GM23338 (cell line): ENCODE measurements at regions not wholly inside any gene's neighbourhood (a gene's known extent, or its start where the extent isn't known, plus 50 kb on each side); places are given as distances from the start of the nearest gene placed in this dataset.

Experiments used
- ATAC-seq: fragments of 200-7000 bp; cut with Tn5 transposase; 3 replicates; pipeline ENCODE4 v1.9.1; 2020
- DNase-seq: peaks from one replicate; pipeline ENCODE4 v3.0.0-alpha.2; 2015; ENCODE audit warnings: low spot score
- H2AFZ ChIP-seq: fragments of 200-600 bp; sonication (generic); 2 replicates; pipeline ENCODE4 v1.8.0; 2016; ENCODE audit warnings: antibody characterized with exemption, mild to moderate bottlenecking, moderate library complexity
- H3F3A ChIP-seq: fragments of 200-600 bp; sonication (generic); replicated peaks from 2 replicates; pipeline ENCODE4 v1.8.0; 2017; ENCODE audit warnings: antibody characterized with exemption, mixed run types, low read depth
- H3K27ac ChIP-seq: fragments of 200-600 bp; sonication (generic); 2 replicates; pipeline ENCODE4 v1.6.1; 2016; ENCODE audit warnings: low read depth
- H3K27me3 ChIP-seq: fragments of 200-600 bp; sonication (generic); 2 replicates; pipeline ENCODE4 v1.8.0; 2016; ENCODE audit warnings: mild to moderate bottlenecking, mixed run types, moderate library complexity; ENCODE audit not compliant: insufficient read depth
- H3K36me3 ChIP-seq: fragments of 200-600 bp; sonication (generic); 2 replicates; pipeline ENCODE4 v1.8.0; 2016; ENCODE audit warnings: mild to moderate bottlenecking; ENCODE audit not compliant: insufficient read depth
- H3K4me1 ChIP-seq: fragments of 200-600 bp; sonication (generic); 2 replicates; pipeline ENCODE4 v1.8.0; 2016; ENCODE audit warnings: mild to moderate bottlenecking, moderate library complexity; ENCODE audit not compliant: insufficient read depth
- H3K4me2 ChIP-seq: fragments of 200-600 bp; sonication (generic); 2 replicates; pipeline ENCODE4 v1.7.1; 2017; ENCODE audit warnings: mixed run types
- H3K4me3 ChIP-seq: fragments of 200-600 bp; sonication (generic); 2 replicates; pipeline ENCODE4 v1.6.1; 2016; ENCODE audit warnings: mixed run types
- H3K79me2 ChIP-seq: fragments of 200-600 bp; sonication (generic); replicated peaks from 2 replicates; pipeline ENCODE4 v1.8.0; 2017; ENCODE audit warnings: mild to moderate bottlenecking; ENCODE audit not compliant: insufficient read depth
- H3K9me2 ChIP-seq: fragments of 200-600 bp; sonication (generic); 2 replicates; pipeline ENCODE4 v1.8.0; 2017; ENCODE audit not compliant: insufficient read depth
- H4K20me1 ChIP-seq: fragments of 200-600 bp; sonication (generic); replicated peaks from 2 replicates; pipeline ENCODE4 v1.8.0; 2017; ENCODE audit warnings: mild to moderate bottlenecking; ENCODE audit not compliant: insufficient read depth
- H3K27ac Mint-ChIP-seq: 2 replicates; pipeline ENCODE4 v1.8.0; 2020; ENCODE audit warnings: inconsistent platforms, mild to moderate bottlenecking, moderate library complexity, mixed read lengths
- H3K27me3 Mint-ChIP-seq: 3 replicates; pipeline ENCODE4 v1.8.0; 2022; ENCODE audit warnings: low read depth, mild to moderate bottlenecking, moderate library complexity, mixed read lengths, inconsistent platforms; ENCODE audit not compliant: insufficient read depth, poor library complexity
- H3K36me3 Mint-ChIP-seq: 3 replicates; pipeline ENCODE4 v1.8.0; 2021; ENCODE audit warnings: low read depth, mild to moderate bottlenecking, inconsistent platforms, moderate library complexity, mixed read lengths
- H3K4me1 Mint-ChIP-seq: 3 replicates; pipeline ENCODE4 v1.8.0; 2020; ENCODE audit warnings: mild to moderate bottlenecking, inconsistent platforms, mixed read lengths
- H3K4me3 Mint-ChIP-seq: 3 replicates; pipeline ENCODE4 v1.8.0; 2021; ENCODE audit warnings: moderate library complexity, mild to moderate bottlenecking, inconsistent platforms, mixed read lengths
- H3K9me3 Mint-ChIP-seq: 3 replicates; pipeline ENCODE4 v1.8.0; 2020; ENCODE audit warnings: moderate library complexity, mild to moderate bottlenecking, inconsistent platforms, mixed read lengths
- CREB1 ChIP-seq: fragments of 250-450 bp; sonication (Bioruptor Pico); IDR thresholded peaks from 2 replicates; pipeline ENCODE4 v1.5.0; 2020; ENCODE audit warnings: low read depth, mild to moderate bottlenecking, moderate library complexity
- EZH2 ChIP-seq: fragments of 200-600 bp; sonication (generic); IDR thresholded peaks from one replicate; pipeline ENCODE4 v1.8.0; 2017; ENCODE audit warnings: antibody characterized with exemption, mild to moderate bottlenecking, low read depth; ENCODE audit not compliant: unreplicated experiment
- EZH2phosphoT487 ChIP-seq: fragments of 200-600 bp; sonication (generic); IDR thresholded peaks from one replicate; pipeline ENCODE4 v1.8.1; 2018; ENCODE audit warnings: antibody characterized with exemption; ENCODE audit not compliant: unreplicated experiment
- JUNB ChIP-seq: IDR thresholded peaks from one replicate; pipeline ENCODE4 v1.6.1; 2016; ENCODE audit warnings: antibody characterized with exemption; ENCODE audit not compliant: unreplicated experiment
- NANOG ChIP-seq: IDR thresholded peaks from 2 replicates; pipeline ENCODE4 v1.6.1; 2016; ENCODE audit warnings: antibody characterized with exemption, borderline replicate concordance
- POLR2AphosphoS5 ChIP-seq: IDR thresholded peaks from 2 replicates; pipeline ENCODE4 v1.6.1; 2016; ENCODE audit warnings: antibody characterized with exemption, low read depth
- STAT1 ChIP-seq: IDR thresholded peaks from one replicate; pipeline ENCODE4 v1.6.1; 2016; ENCODE audit warnings: antibody characterized with exemption; ENCODE audit not compliant: unreplicated experiment
- ZNF114 ChIP-seq: fragments of 250-450 bp; sonication (Bioruptor Pico); IDR thresholded peaks from 2 replicates; pipeline ENCODE4 v1.5.0; 2020; ENCODE audit warnings: mild to moderate bottlenecking, moderate library complexity
- ZNF331 ChIP-seq: fragments of 250-450 bp; sonication (Bioruptor Pico); IDR thresholded peaks from 2 replicates; pipeline ENCODE4 v1.5.0; 2020; ENCODE audit warnings: low read depth, mild to moderate bottlenecking, moderate library complexity
- TF ChIP-seq, protein P1 (sequence below): IDR thresholded peaks from one replicate; pipeline ENCODE4 v1.6.1; 2018; ENCODE audit warnings: antibody characterized with exemption; ENCODE audit not compliant: unreplicated experiment
- TF ChIP-seq, protein P2 (sequence below), 2 experiments: fragments of 200-600 bp in 1 of 2; sonication (generic) in 1 of 2; conservative IDR thresholded peaks; 2 replicates each; pipeline versions ENCODE4 v1.5.1 to v1.6.1; 2016 to 2017; ENCODE audit warnings: antibody characterized with exemption in 2 of 2, low read depth in 2 of 2, mild to moderate bottlenecking in 2 of 2, moderate library complexity in 1 of 2
- TF ChIP-seq, protein P3 (sequence below): IDR thresholded peaks from 2 replicates; pipeline ENCODE4 v1.6.1; 2016; ENCODE audit warnings: antibody characterized with exemption
- TF ChIP-seq, protein P4 (sequence below): fragments of 250-450 bp; sonication (Bioruptor Pico); IDR thresholded peaks from 2 replicates; pipeline ENCODE4 v1.5.0; 2020; ENCODE audit warnings: mild to moderate bottlenecking, moderate library complexity

GRCh38 chr7:91527460-91527859 lies 263.2 kb downstream of the FZD1 start:
- H3K9me3 Mint-ChIP-seq: peaks cover 16% of the 10 kb centered on the region; the same call in 2 of the 3 replicates
- Histone ChIP-seq H3K36me3 (no peaks in the 10 kb centered on the region), H2AFZ (no peak overlapping the region), H3K27ac (no peak overlapping the region), H3F3A (no peaks in the 10 kb centered on the region), H3K4me3 (no peak overlapping the region), H3K4me1 (no peaks in the 10 kb centered on the region), H3K9me2 (peaks cover 12% of the 10 kb centered on the region; the same call in 1 of the 2 replicates), H3K4me2 (no peak overlapping the region), H3K27me3 (no peaks in the 10 kb centered on the region), H3K79me2 (no peaks in the 10 kb centered on the region), H4K20me1 (no peaks in the 10 kb centered on the region)
- peaks cover 3% of the 10 kb centered on the region for H3K27me3 Mint-ChIP-seq
- no peak for TF ChIP-seq JUNB
- TF ChIP-seq EZH2: no peak
- no peak for TF ChIP-seq ZNF331 (CRISPR knock-in tag)
- TF ChIP-seq NANOG: no peak
- no peak for TF ChIP-seq STAT1
- TF ChIP-seq, protein P1, sequence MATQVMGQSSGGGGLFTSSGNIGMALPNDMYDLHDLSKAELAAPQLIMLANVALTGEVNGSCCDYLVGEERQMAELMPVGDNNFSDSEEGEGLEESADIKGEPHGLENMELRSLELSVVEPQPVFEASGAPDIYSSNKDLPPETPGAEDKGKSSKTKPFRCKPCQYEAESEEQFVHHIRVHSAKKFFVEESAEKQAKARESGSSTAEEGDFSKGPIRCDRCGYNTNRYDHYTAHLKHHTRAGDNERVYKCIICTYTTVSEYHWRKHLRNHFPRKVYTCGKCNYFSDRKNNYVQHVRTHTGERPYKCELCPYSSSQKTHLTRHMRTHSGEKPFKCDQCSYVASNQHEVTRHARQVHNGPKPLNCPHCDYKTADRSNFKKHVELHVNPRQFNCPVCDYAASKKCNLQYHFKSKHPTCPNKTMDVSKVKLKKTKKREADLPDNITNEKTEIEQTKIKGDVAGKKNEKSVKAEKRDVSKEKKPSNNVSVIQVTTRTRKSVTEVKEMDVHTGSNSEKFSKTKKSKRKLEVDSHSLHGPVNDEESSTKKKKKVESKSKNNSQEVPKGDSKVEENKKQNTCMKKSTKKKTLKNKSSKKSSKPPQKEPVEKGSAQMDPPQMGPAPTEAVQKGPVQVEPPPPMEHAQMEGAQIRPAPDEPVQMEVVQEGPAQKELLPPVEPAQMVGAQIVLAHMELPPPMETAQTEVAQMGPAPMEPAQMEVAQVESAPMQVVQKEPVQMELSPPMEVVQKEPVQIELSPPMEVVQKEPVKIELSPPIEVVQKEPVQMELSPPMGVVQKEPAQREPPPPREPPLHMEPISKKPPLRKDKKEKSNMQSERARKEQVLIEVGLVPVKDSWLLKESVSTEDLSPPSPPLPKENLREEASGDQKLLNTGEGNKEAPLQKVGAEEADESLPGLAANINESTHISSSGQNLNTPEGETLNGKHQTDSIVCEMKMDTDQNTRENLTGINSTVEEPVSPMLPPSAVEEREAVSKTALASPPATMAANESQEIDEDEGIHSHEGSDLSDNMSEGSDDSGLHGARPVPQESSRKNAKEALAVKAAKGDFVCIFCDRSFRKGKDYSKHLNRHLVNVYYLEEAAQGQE: no peak
- TF ChIP-seq POLR2AphosphoS5: no peak
- TF ChIP-seq ZNF114 (CRISPR knock-in tag): no peak
- TF ChIP-seq, protein P2, sequence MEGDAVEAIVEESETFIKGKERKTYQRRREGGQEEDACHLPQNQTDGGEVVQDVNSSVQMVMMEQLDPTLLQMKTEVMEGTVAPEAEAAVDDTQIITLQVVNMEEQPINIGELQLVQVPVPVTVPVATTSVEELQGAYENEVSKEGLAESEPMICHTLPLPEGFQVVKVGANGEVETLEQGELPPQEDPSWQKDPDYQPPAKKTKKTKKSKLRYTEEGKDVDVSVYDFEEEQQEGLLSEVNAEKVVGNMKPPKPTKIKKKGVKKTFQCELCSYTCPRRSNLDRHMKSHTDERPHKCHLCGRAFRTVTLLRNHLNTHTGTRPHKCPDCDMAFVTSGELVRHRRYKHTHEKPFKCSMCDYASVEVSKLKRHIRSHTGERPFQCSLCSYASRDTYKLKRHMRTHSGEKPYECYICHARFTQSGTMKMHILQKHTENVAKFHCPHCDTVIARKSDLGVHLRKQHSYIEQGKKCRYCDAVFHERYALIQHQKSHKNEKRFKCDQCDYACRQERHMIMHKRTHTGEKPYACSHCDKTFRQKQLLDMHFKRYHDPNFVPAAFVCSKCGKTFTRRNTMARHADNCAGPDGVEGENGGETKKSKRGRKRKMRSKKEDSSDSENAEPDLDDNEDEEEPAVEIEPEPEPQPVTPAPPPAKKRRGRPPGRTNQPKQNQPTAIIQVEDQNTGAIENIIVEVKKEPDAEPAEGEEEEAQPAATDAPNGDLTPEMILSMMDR (conservative IDR thresholded peaks at IDR 0.05; ENCODE audit: low read depth in 2 of 2): no peak
- no peak for TF ChIP-seq EZH2phosphoT487
- TF ChIP-seq CREB1: no peak
- TF ChIP-seq, protein P3, sequence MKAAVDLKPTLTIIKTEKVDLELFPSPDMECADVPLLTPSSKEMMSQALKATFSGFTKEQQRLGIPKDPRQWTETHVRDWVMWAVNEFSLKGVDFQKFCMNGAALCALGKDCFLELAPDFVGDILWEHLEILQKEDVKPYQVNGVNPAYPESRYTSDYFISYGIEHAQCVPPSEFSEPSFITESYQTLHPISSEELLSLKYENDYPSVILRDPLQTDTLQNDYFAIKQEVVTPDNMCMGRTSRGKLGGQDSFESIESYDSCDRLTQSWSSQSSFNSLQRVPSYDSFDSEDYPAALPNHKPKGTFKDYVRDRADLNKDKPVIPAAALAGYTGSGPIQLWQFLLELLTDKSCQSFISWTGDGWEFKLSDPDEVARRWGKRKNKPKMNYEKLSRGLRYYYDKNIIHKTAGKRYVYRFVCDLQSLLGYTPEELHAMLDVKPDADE: no peak
- TF ChIP-seq, protein P4, sequence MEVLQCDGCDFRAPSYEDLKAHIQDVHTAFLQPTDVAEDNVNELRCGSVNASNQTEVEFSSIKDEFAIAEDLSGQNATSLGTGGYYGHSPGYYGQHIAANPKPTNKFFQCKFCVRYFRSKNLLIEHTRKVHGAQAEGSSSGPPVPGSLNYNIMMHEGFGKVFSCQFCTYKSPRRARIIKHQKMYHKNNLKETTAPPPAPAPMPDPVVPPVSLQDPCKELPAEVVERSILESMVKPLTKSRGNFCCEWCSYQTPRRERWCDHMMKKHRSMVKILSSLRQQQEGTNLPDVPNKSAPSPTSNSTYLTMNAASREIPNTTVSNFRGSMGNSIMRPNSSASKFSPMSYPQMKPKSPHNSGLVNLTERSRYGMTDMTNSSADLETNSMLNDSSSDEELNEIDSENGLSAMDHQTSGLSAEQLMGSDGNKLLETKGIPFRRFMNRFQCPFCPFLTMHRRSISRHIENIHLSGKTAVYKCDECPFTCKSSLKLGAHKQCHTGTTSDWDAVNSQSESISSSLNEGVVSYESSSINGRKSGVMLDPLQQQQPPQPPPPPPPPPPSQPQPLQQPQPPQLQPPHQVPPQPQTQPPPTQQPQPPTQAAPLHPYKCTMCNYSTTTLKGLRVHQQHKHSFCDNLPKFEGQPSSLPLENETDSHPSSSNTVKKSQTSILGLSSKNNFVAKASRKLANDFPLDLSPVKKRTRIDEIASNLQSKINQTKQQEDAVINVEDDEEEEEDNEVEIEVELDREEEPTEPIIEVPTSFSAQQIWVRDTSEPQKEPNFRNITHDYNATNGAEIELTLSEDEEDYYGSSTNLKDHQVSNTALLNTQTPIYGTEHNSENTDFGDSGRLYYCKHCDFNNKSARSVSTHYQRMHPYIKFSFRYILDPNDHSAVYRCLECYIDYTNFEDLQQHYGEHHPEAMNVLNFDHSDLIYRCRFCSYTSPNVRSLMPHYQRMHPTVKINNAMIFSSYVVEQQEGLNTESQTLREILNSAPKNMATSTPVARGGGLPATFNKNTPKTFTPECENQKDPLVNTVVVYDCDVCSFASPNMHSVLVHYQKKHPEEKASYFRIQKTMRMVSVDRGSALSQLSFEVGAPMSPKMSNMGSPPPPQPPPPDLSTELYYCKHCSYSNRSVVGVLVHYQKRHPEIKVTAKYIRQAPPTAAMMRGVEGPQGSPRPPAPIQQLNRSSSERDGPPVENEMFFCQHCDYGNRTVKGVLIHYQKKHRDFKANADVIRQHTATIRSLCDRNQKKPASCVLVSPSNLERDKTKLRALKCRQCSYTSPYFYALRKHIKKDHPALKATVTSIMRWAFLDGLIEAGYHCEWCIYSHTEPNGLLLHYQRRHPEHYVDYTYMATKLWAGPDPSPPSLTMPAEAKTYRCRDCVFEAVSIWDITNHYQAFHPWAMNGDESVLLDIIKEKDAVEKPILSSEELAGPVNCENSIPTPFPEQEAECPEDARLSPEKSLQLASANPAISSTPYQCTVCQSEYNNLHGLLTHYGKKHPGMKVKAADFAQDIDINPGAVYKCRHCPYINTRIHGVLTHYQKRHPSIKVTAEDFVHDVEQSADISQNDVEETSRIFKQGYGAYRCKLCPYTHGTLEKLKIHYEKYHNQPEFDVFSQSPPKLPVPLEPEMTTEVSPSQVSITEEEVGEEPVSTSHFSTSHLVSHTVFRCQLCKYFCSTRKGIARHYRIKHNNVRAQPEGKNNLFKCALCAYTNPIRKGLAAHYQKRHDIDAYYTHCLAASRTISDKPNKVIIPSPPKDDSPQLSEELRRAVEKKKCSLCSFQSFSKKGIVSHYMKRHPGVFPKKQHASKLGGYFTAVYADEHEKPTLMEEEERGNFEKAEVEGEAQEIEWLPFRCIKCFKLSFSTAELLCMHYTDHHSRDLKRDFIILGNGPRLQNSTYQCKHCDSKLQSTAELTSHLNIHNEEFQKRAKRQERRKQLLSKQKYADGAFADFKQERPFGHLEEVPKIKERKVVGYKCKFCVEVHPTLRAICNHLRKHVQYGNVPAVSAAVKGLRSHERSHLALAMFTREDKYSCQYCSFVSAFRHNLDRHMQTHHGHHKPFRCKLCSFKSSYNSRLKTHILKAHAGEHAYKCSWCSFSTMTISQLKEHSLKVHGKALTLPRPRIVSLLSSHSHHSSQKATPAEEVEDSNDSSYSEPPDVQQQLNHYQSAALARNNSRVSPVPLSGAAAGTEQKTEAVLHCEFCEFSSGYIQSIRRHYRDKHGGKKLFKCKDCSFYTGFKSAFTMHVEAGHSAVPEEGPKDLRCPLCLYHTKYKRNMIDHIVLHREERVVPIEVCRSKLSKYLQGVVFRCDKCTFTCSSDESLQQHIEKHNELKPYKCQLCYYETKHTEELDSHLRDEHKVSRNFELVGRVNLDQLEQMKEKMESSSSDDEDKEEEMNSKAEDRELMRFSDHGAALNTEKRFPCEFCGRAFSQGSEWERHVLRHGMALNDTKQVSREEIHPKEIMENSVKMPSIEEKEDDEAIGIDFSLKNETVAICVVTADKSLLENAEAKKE: no peak
- no peak for ATAC-seq
- no peaks in the 10 kb centered on the region; the same call in 2 of the 3 replicates for H3K36me3 Mint-ChIP-seq
- no peak overlapping the region for H3K4me3 Mint-ChIP-seq
- no peak overlapping the region; the same call in 1 of the 2 replicates for H3K27ac Mint-ChIP-seq
- peaks cover 3% of the 10 kb centered on the region; the same call in 1 of the 3 replicates for H3K4me1 Mint-ChIP-seq
- DNase-seq: no peak
